ENCODE measurements at regions not wholly inside any gene's neighbourhood (a gene's known extent, or its start where the extent isn't known, plus 50 kb on each side); places are given as distances from the start of the nearest gene placed in this dataset.
A peak's percentile ranks its signal among the peaks of the same experiment; 100 is the strongest.

DNA sequence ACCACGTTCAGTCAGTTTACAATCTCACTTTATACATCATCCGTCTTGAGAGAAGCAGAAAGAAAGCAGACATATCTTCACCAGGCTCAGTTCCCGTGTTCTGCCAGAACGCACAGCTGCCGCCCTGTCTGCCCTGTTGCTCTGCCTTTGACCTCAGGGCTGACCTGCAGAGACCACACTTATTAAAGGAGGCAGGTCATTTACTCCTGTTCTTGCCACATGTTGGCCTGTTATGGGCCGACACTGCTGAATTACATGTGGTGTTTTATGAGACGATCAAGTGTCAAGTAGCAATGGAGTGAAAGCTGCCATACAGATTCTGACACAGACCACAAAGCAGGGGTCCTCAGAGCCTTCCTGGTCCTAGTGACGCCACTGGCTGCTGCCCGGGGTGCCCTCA is 232.2 kb downstream of the TTC32 start:
- no peak for ATAC-seq
- Histone ChIP-seq H3K4me3 (ENCODE audit: low read length) (no peak overlapping the region), H3K4me1 (ENCODE audit: control insufficient read depth, insufficient read depth, low read length) (no peaks in the 10 kb centered on the region), H3K9me3 (ENCODE audit: control insufficient read depth, low read length) (no peaks in the 10 kb centered on the region), H3K27ac (ENCODE audit: low read length) (no peak overlapping the region), H3K27me3 (ENCODE audit: control insufficient read depth, insufficient read depth) (no peaks in the 10 kb centered on the region)
- no peak for DNase-seq
- WGBS = 86% methylated on average over 9 of the region's 9 CpGs
- intact Hi-C loops (cut with DNase I) = no loop called here

- Histone ChIP-seq H3K27me3 (ENCODE audit: control insufficient read depth, insufficient read depth) (no peaks in the 10 kb centered on the region), H3K4me3 (ENCODE audit: low read length) (no peak overlapping the region), H3K27ac (ENCODE audit: low read length) (no peak overlapping the region), H3K4me1 (ENCODE audit: control insufficient read depth, insufficient read depth, low read length) (no peaks in the 10 kb centered on the region), H3K9me3 (ENCODE audit: control insufficient read depth, low read length) (no peaks in the 10 kb centered on the region)
- intact Hi-C loops (cut with DNase I) = no loop called here
- DNase-seq (no peak), ATAC-seq (no peak)
- WGBS = 84% methylated on average over 7 of the region's 7 CpGs
These were observed 232.7 kb downstream of the TTC32 start for GRCh38 chr2:19669126-19669525.

GRCh38 chr2:19667536-19667949 is 234.2 kb downstream of the TTC32 start:
- ATAC-seq (peak in 1 of 2 donors; percentile 63), DNase-seq (peak in 1 of 3 donors; percentile 55)
- Histone ChIP-seq H3K27ac (ENCODE audit: low read length) (no peak overlapping the region), H3K4me1 (ENCODE audit: control insufficient read depth, insufficient read depth, low read length) (no peaks in the 10 kb centered on the region), H3K4me3 (ENCODE audit: low read length) (no peak overlapping the region), H3K27me3 (ENCODE audit: control insufficient read depth, insufficient read depth) (no peaks in the 10 kb centered on the region), H3K9me3 (ENCODE audit: control insufficient read depth, low read length) (no peaks in the 10 kb centered on the region)
- intact Hi-C loops (cut with DNase I) = no loop called here
- 36% methylated on average over 8 of the region's 8 CpGs for WGBS

- WGBS = 44% methylated on average over 3 of the region's 3 CpGs
- intact Hi-C loops (cut with DNase I) = no loop called here
- H3K27me3 ChIP-seq (ENCODE audit: control insufficient read depth, insufficient read depth) = no peaks in the 10 kb centered on the region
- DNase-seq (no peak), ATAC-seq (peak; percentile 29 to 74)
- H3K4me3 ChIP-seq (ENCODE audit: low read length) = no peak overlapping the region
- H3K9me3 ChIP-seq (ENCODE audit: control insufficient read depth, low read length) = no peaks in the 10 kb centered on the region
- H3K27ac ChIP-seq (ENCODE audit: low read length) = no peak overlapping the region
- H3K4me1 ChIP-seq (ENCODE audit: control insufficient read depth, insufficient read depth, low read length) = no peaks in the 10 kb centered on the region
These were observed 234.7 kb downstream of the TTC32 start for GRCh38 chr2:19667085-19667484.

DNA sequence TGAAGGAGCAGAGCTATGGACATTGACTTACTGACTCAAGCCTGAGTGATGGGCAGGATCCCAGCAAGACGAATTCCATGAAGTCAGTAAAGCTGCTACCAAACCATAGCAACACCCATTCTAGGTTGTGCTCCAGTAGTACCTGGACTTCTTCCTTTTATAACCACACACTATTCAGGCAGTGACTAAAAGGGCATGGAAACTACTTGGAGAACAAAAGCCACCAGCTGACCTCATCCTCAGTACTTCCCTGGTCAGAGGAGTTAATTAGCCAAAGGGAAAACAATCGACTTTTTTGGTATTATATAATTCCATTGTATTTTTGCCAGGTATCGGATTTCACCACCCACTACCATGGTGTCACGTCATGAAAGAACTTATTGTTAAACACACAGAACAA is 237.1 kb downstream of the TTC32 start:
- H3K4me3 ChIP-seq (ENCODE audit: low read length) = no peak overlapping the region
- DNase-seq (no peak), ATAC-seq (no peak)
- H3K9me3 ChIP-seq (ENCODE audit: control insufficient read depth, low read length) = no peaks in the 10 kb centered on the region
- intact Hi-C loops (cut with DNase I) = no loop called here
- WGBS = 59% methylated on average over 4 of the region's 4 CpGs
- no peak overlapping the region for H3K27ac ChIP-seq (ENCODE audit: low read length)
- no peaks in the 10 kb centered on the region for H3K4me1 ChIP-seq (ENCODE audit: control insufficient read depth, insufficient read depth, low read length)
- no peaks in the 10 kb centered on the region for H3K27me3 ChIP-seq (ENCODE audit: control insufficient read depth, insufficient read depth)

- Histone ChIP-seq H3K27me3 (ENCODE audit: control insufficient read depth, insufficient read depth) (no peaks in the 10 kb centered on the region), H3K27ac (ENCODE audit: low read length) (no peak overlapping the region), H3K4me1 (ENCODE audit: control insufficient read depth, insufficient read depth, low read length) (no peaks in the 10 kb centered on the region), H3K9me3 (ENCODE audit: control insufficient read depth, low read length) (no peaks in the 10 kb centered on the region), H3K4me3 (ENCODE audit: low read length) (no peak overlapping the region)
- intact Hi-C loops (cut with DNase I) = loop anchor here in 1 of 4 donors (10.0 kb wide), 1 partner anchor 294 kb away; no protein-coding TSS in a partner anchor
- no peak for ATAC-seq
- no peak for DNase-seq
- 82% methylated on average over 3 of the region's 3 CpGs for WGBS
These were observed 242.6 kb downstream of the TTC32 start for GRCh38 chr2:19659024-19659792.

- WGBS = 100% methylated on average over 1 of the region's 1 CpG
- ATAC-seq (no peak), DNase-seq (no peak)
- H3K27ac ChIP-seq (ENCODE audit: low read length) = no peak overlapping the region
- H3K9me3 ChIP-seq (ENCODE audit: control insufficient read depth, low read length) = no peaks in the 10 kb centered on the region
- intact Hi-C loops (cut with DNase I) = loop anchor here in 1 of 4 donors (10.0 kb wide), 1 partner anchor 291 kb away; no protein-coding TSS in a partner anchor
- H3K4me1 ChIP-seq (ENCODE audit: control insufficient read depth, insufficient read depth, low read length) = no peaks in the 10 kb centered on the region
- no peak overlapping the region for H3K4me3 ChIP-seq (ENCODE audit: low read length)
- no peaks in the 10 kb centered on the region for H3K27me3 ChIP-seq (ENCODE audit: control insufficient read depth, insufficient read depth)
These were observed 245.8 kb downstream of the TTC32 start for GRCh38 chr2:19656011-19656410.

DNA sequence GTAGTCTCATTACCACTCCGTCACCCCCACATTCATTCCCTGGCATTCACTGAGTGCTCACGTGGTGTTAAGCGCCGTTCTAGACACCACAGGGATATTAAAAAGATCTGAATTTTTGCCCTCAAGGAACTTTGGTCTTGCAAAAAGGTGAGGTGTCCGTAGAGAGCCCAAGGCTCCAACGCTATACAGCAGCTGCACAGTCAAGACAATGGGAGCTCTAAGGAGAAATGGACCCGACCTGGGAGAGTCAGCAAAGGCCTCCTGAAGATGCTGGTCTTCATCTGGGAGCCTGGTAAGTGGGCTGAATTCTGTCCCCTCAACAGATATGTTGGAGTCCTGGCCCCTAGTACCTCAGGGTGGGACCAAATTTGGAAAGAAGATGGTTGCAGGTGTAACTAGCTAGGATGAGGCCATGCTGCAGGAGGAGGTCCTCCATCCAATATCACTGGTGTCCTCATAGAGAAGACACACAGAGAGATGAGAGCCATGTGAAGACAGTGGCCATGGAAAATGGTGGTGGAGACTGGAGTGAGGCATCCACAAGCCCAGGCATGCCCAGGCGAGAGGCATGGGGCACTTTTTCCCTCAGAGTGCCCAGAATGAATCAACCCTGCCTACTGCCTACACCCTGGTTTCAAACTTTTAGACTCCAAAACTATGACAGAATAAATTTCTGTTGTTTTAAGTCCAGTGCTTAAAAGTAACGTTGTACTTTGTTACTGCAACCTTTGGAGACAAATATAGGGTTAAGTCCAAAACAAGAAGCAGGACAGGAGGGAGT is 247.3 kb downstream of the TTC32 start:
- Histone ChIP-seq H3K27me3 (ENCODE audit: control insufficient read depth, insufficient read depth) (no peaks in the 10 kb centered on the region), H3K4me1 (ENCODE audit: control insufficient read depth, insufficient read depth, low read length) (peaks cover 4% of the 10 kb centered on the region), H3K9me3 (ENCODE audit: control insufficient read depth, low read length) (no peaks in the 10 kb centered on the region), H3K4me3 (ENCODE audit: low read length) (no peak overlapping the region), H3K27ac (ENCODE audit: low read length) (no peak overlapping the region)
- DNase-seq (no peak), ATAC-seq (no peak)
- WGBS = 93% methylated on average over 9 of the region's 9 CpGs
- intact Hi-C loops (cut with DNase I) = loop anchor here in 1 of 4 donors (10.0 kb wide), 1 partner anchor 290 kb away; no protein-coding TSS in a partner anchor

GRCh38 chr2:19653509-19653908 is 248.3 kb downstream of the TTC32 start:
- DNase-seq (peak in 2 of 3 donors; percentile 62 to 72), ATAC-seq (peak; percentile 49 to 85)
- H3K27me3 ChIP-seq (ENCODE audit: control insufficient read depth, insufficient read depth) = no peaks in the 10 kb centered on the region
- H3K4me3 ChIP-seq (ENCODE audit: low read length) = no peak overlapping the region
- peaks cover 4% of the 10 kb centered on the region for H3K4me1 ChIP-seq (ENCODE audit: control insufficient read depth, insufficient read depth, low read length)
- intact Hi-C loops (cut with DNase I) = loop anchor here in 1 of 4 donors (10.0 kb wide), 1 partner anchor 289 kb away; no protein-coding TSS in a partner anchor
- H3K27ac ChIP-seq (ENCODE audit: low read length) = no peak overlapping the region
- H3K9me3 ChIP-seq (ENCODE audit: control insufficient read depth, low read length) = no peaks in the 10 kb centered on the region
- 70% methylated on average over 10 of the region's 10 CpGs for WGBS

- ATAC-seq = no peak
- no peak overlapping the region for H3K27ac ChIP-seq (ENCODE audit: low read length)
- H3K4me3 ChIP-seq (ENCODE audit: low read length) = no peak overlapping the region
- intact Hi-C loops (cut with DNase I) = loop anchor here in 1 of 4 donors (10.0 kb wide), 1 partner anchor 288 kb away; no protein-coding TSS in a partner anchor
- H3K4me1 ChIP-seq (ENCODE audit: control insufficient read depth, insufficient read depth, low read length) = peaks cover 4% of the 10 kb centered on the region
- H3K9me3 ChIP-seq (ENCODE audit: control insufficient read depth, low read length) = no peaks in the 10 kb centered on the region
- H3K27me3 ChIP-seq (ENCODE audit: control insufficient read depth, insufficient read depth) = no peaks in the 10 kb centered on the region
- WGBS = 80% methylated on average over 1 of the region's 1 CpG
- DNase-seq = peak in 1 of 3 donors; percentile 21
These were observed 249.0 kb downstream of the TTC32 start for GRCh38 chr2:19652811-19653210.

DNA sequence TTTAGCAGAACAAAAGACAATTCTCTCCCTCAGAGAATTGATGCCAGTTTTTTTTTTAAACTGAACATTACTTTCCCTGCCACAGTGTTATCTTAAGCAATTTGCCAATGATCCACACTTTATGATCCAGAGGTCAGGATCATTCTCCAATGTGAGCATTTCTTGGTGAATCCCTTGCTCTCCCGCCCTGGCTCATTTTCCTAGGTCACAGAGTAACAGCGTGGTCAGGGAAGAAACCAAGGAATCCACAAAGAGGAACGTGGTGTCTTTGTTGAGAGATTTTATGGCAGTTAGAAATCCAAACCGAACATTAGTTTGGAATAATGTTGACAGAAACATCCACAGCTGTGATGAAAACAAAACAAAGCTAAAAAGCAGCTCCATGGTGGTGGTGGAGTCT is 250.3 kb downstream of the TTC32 start:
- 74% methylated on average over 4 of the region's 4 CpGs for WGBS

More for the DNA sequence above, 250.3 kb downstream of the TTC32 start:
- no peak overlapping the region for H3K27ac ChIP-seq (ENCODE audit: low read length)
- ATAC-seq (no peak), DNase-seq (no peak)
- no peaks in the 10 kb centered on the region for H3K27me3 ChIP-seq (ENCODE audit: control insufficient read depth, insufficient read depth)
- no peak overlapping the region for H3K4me3 ChIP-seq (ENCODE audit: low read length)
- no peaks in the 10 kb centered on the region for H3K9me3 ChIP-seq (ENCODE audit: control insufficient read depth, low read length)
- intact Hi-C loops (cut with DNase I) = loop anchor here in 1 of 4 donors (10.0 kb wide), 1 partner anchor 287 kb away; no protein-coding TSS in a partner anchor
- H3K4me1 ChIP-seq (ENCODE audit: control insufficient read depth, insufficient read depth, low read length) = peaks cover 4% of the 10 kb centered on the region

Data from right cardiac atrium (tissue), 5 donors.